Activated CD8-positive, alpha-beta T cell treated with anti-CD3 and anti-CD28 coated beads for 36 hours (primary cell): ENCODE measurements at regions not wholly inside any gene's neighbourhood (a gene's known extent, or its start where the extent isn't known, plus 50 kb on each side); places are given as distances from the start of the nearest gene placed in this dataset.

Experiments used
- ATAC-seq: fragments of 200-7000 bp; cut with Tn5 transposase; one replicate; pipeline ENCODE4 v1.10.0; 2021; ENCODE audit warnings: mild to moderate bottlenecking, moderate library complexity
- CTCF ChIA-PET: fragments of 350-600 bp; sonication (Branson Sonifier 250); formaldehyde crosslinking; loops from one replicate; lab custom pipeline; 2021; ENCODE audit warnings: antibody characterized with exemption; lab: Charles Lee
- POLR2A ChIA-PET: fragments of 350-600 bp; sonication (Branson Sonifier 250); formaldehyde crosslinking; loops from one replicate; lab custom pipeline; 2021; ENCODE audit warnings: antibody characterized with exemption; lab: Charles Lee
- DNase-seq: peaks from one replicate; pipeline ENCODE4 v3.0.0-alpha.2; 2020
- H3K27ac Mint-ChIP-seq: one replicate; pipeline ENCODE4 v1.8.0; 2021; ENCODE audit warnings: mild to moderate bottlenecking, mixed read lengths
- H3K27me3 Mint-ChIP-seq: one replicate; pipeline ENCODE4 v1.8.0; 2021; ENCODE audit warnings: mixed read lengths
- H3K36me3 Mint-ChIP-seq: one replicate; pipeline ENCODE4 v1.8.0; 2021; ENCODE audit warnings: low read depth, mixed read lengths
- H3K4me1 Mint-ChIP-seq: one replicate; pipeline ENCODE4 v1.8.0; 2021; ENCODE audit warnings: low read depth, mixed read lengths
- H3K4me3 Mint-ChIP-seq: one replicate; pipeline ENCODE4 v1.8.0; 2021; ENCODE audit warnings: mild to moderate bottlenecking, moderate library complexity, mixed read lengths
- H3K9me3 Mint-ChIP-seq: one replicate; pipeline ENCODE4 v1.8.0; 2021; ENCODE audit warnings: mixed read lengths
- intact Hi-C: fragments of 100-400 bp; cut with micrococcal nuclease; formaldehyde crosslinking; loops from one replicate; pipeline ENCODE4 v1.10.0; 2022
- TF ChIP-seq, protein P1 (sequence below): fragments of 200-600 bp; IDR thresholded peaks from one replicate; pipeline ENCODE4 v1.8.0; 2022; ENCODE audit warnings: antibody characterized with exemption, mild to moderate bottlenecking

GRCh38 chr2:18180031-18180610, 301.7 kb downstream of the KCNS3 start:
- Mint-ChIP-seq H3K4me1 (no peaks in the 10 kb centered on the region), H3K4me3 (no peak overlapping the region), H3K27me3 (peaks cover 8% of the 10 kb centered on the region), H3K9me3 (no peaks in the 10 kb centered on the region), H3K27ac (no peak overlapping the region), H3K36me3 (no peaks in the 10 kb centered on the region)
- DNase-seq (no peak), ATAC-seq (no peak)
- intact Hi-C loops = no loop called here
- CTCF ChIA-PET = interaction anchor here (0.8 to 1.4 kb wide), 3 partner anchors 30 to 460 kb away, joined by 3 read pairs; no protein-coding TSS in a partner anchor
- POLR2A ChIA-PET = no interaction called here
- TF ChIP-seq, protein P1, sequence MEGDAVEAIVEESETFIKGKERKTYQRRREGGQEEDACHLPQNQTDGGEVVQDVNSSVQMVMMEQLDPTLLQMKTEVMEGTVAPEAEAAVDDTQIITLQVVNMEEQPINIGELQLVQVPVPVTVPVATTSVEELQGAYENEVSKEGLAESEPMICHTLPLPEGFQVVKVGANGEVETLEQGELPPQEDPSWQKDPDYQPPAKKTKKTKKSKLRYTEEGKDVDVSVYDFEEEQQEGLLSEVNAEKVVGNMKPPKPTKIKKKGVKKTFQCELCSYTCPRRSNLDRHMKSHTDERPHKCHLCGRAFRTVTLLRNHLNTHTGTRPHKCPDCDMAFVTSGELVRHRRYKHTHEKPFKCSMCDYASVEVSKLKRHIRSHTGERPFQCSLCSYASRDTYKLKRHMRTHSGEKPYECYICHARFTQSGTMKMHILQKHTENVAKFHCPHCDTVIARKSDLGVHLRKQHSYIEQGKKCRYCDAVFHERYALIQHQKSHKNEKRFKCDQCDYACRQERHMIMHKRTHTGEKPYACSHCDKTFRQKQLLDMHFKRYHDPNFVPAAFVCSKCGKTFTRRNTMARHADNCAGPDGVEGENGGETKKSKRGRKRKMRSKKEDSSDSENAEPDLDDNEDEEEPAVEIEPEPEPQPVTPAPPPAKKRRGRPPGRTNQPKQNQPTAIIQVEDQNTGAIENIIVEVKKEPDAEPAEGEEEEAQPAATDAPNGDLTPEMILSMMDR = no peak

DNA sequence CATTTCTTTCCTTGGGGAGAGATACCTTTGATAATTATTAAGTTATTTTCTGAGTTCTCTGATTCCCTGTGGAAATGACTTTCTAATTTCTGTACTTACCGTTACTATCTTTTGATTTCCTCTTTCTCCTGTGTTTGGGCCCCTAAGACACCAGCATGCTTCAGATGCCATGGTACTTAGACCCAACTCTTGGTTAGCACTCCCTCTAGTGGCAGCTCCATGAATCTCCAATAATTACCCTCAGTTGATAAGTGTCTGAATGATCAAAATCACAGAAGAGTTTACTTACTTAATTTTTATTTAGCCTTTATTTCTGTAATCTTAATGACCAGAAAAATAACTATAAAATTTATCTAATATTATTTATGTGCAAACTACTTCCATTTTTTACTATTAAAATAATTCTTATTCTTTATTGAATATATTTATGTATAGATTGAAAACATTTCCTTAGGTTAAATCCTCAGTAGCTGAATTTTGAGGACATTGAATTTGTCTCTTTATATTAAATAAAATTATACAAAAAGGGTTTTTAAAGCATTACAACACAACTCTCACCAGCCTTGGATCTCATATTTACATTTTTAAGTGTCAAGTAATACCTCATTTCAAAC, 300.4 kb downstream of the KCNS3 start:
- no peak overlapping the region for H3K4me3 Mint-ChIP-seq
- TF ChIP-seq, protein P1 = peak; percentile 74
- H3K4me1 Mint-ChIP-seq = no peaks in the 10 kb centered on the region
- POLR2A ChIA-PET = no interaction called here
- intact Hi-C loops = no loop called here
- ATAC-seq = peak; percentile 67
- peak; percentile 48 for DNase-seq
- peaks cover 5% of the 10 kb centered on the region for H3K27me3 Mint-ChIP-seq
- no peaks in the 10 kb centered on the region for H3K9me3 Mint-ChIP-seq
- no peak overlapping the region for H3K27ac Mint-ChIP-seq
- no peaks in the 10 kb centered on the region for H3K36me3 Mint-ChIP-seq
- CTCF ChIA-PET = interaction anchor here (0.5 to 1.6 kb wide), 7 partner anchors 8 to 336 kb away, joined by 3 to 5 read pairs (median 3); no protein-coding TSS in a partner anchor

GRCh38 chr2:18176679-18177215, 298.3 kb downstream of the KCNS3 start:
- Mint-ChIP-seq H3K27me3 (peaks cover 4% of the 10 kb centered on the region), H3K36me3 (no peaks in the 10 kb centered on the region), H3K9me3 (no peaks in the 10 kb centered on the region), H3K4me3 (no peak overlapping the region), H3K4me1 (no peaks in the 10 kb centered on the region), H3K27ac (no peak overlapping the region)
- ChIA-PET CTCF (interaction anchor here (0.9 to 1.4 kb wide), 3 partner anchors 10 to 29 kb away, joined by 3 to 4 read pairs (median 3); no protein-coding TSS in a partner anchor), POLR2A (interaction anchor here (0.8 kb wide), 1 partner anchor 475 kb away, joined by 3 read pairs; no protein-coding TSS in a partner anchor)
- DNase-seq (no peak), ATAC-seq (no peak)
- intact Hi-C loops = no loop called here
- TF ChIP-seq, protein P1 = no peak

- DNase-seq (no peak), ATAC-seq (no peak)
- Mint-ChIP-seq H3K27me3 (peaks cover 1% of the 10 kb centered on the region), H3K4me1 (no peaks in the 10 kb centered on the region), H3K4me3 (no peak overlapping the region), H3K36me3 (no peaks in the 10 kb centered on the region), H3K9me3 (no peaks in the 10 kb centered on the region), H3K27ac (no peak overlapping the region)
- ChIA-PET CTCF (interaction anchor here (1.1 kb wide), 1 partner anchor 14 kb away, joined by 3 read pairs; no protein-coding TSS in a partner anchor), POLR2A (no interaction called here)
- intact Hi-C loops = no loop called here
- TF ChIP-seq, protein P1 = no peak
These were observed 294.1 kb downstream of the KCNS3 start for GRCh38 chr2:18172607-18173006.
